GM13977 (cell line): ENCODE measurements at regions not wholly inside any gene's neighbourhood (a gene's known extent, or its start where the extent isn't known, plus 50 kb on each side); places are given as distances from the start of the nearest gene placed in this dataset.

Experiments used
- DNase-seq: peaks from one replicate; pipeline ENCODE4 v3.0.0; 2012; ENCODE audit warnings: low spot score
- in situ Hi-C: fragments of 300-500 bp; cut with MboI; formaldehyde crosslinking; loops from one replicate; pipeline ENCODE4 v1.12.0; 2022; ENCODE audit warnings: low sequenced_read_pairs, low pct_unique_long_range_greater_than_20kb, mixed read lengths, inconsistent platforms; ENCODE audit not compliant: unreplicated experiment
- TF ChIP-seq, protein P1 (sequence below): IDR thresholded peaks from 2 replicates; pipeline ENCODE4 v1.5.1; 2012; ENCODE audit warnings: mild to moderate bottlenecking, control low read depth; ENCODE audit not compliant: insufficient read depth; ENCODE audit errors: extremely low read depth, missing control alignments

- TF ChIP-seq, protein P1, sequence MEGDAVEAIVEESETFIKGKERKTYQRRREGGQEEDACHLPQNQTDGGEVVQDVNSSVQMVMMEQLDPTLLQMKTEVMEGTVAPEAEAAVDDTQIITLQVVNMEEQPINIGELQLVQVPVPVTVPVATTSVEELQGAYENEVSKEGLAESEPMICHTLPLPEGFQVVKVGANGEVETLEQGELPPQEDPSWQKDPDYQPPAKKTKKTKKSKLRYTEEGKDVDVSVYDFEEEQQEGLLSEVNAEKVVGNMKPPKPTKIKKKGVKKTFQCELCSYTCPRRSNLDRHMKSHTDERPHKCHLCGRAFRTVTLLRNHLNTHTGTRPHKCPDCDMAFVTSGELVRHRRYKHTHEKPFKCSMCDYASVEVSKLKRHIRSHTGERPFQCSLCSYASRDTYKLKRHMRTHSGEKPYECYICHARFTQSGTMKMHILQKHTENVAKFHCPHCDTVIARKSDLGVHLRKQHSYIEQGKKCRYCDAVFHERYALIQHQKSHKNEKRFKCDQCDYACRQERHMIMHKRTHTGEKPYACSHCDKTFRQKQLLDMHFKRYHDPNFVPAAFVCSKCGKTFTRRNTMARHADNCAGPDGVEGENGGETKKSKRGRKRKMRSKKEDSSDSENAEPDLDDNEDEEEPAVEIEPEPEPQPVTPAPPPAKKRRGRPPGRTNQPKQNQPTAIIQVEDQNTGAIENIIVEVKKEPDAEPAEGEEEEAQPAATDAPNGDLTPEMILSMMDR, result no peak
- no peak for DNase-seq
- in situ Hi-C loops, result no loop called here
Observed at GRCh38 chr12:90091809-90092208, 383.2 kb upstream of the ATP2B1 start.

- DNase-seq, result no peak
- TF ChIP-seq, protein P1, result no peak
- in situ Hi-C loops, result no loop called here
Observed at GRCh38 chr12:90090929-90091651, 382.5 kb upstream of the ATP2B1 start.

GRCh38 chr12:90086281-90086680, 377.6 kb upstream of the ATP2B1 start:
- in situ Hi-C loops, result no loop called here
- no peak for DNase-seq
- TF ChIP-seq, protein P1, result no peak

DNA sequence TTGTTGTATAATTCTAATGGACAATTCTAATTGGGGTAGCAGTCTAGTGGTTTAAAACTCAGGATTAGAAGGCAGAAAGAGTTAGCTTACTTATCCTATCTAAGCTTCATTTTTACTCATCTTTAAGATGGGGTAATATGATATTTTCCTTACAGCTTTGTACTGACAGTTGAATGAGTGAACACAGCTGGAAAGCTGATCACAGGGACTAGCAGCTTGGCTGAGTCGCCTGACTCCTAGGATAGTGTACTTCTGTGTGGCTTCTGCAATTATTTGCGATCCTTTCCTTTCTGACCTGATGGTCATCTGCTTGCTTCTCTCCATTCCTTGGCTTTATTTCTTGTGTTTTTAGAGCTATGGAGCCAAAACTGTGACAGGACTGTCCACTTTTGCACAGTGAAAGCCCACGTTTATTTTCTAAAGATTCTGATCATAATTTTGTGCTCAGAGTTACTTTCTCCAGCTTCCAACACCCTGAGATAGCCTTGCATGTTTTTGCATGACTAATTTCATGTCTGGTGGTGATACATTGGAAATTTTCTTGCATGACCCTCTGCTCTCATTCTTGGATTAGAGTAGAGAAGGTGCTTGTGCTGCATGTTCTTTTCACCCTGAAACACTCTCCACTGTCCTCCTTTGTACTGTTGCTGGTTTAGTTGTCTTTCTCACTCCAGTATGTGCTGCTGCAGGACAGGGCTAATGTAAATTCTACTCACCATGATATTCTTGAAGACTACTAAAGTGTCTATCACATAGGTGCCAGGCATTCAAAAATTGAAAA, 377.0 kb upstream of the ATP2B1 start:
- no peak for DNase-seq
- in situ Hi-C loops, result no loop called here
- TF ChIP-seq, protein P1, result no peak

GRCh38 chr12:90084018-90084417, 375.4 kb upstream of the ATP2B1 start:
- in situ Hi-C loops, result no loop called here

DNA sequence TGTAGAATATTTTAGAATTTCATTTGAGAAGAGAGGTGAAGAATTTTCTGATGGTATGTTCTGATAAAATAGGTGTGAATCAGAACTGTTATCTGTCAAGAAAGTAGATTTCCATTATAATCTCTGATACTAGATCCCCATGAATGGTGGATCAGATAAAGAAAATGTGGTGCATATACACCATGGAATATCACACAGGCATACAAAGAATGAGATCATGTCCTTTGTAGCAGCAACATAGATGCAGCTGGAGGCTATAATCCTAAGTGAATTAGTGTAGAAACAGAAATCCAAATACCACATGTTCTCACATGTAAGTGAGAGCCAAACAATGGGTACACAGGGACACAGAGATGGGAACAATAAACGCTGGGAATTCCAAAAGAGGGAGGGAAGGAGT, 372.0 kb upstream of the ATP2B1 start:
- TF ChIP-seq, protein P1, result no peak

More at GRCh38 chr12:90084018-90084417, 375.4 kb upstream of the ATP2B1 start:
- TF ChIP-seq, protein P1, result no peak
- DNase-seq, result no peak

More for the DNA sequence above, 372.0 kb upstream of the ATP2B1 start:
- DNase-seq, result no peak
- in situ Hi-C loops, result no loop called here
